ENCODE measurements at regions not wholly inside any gene's neighbourhood (a gene's known extent, or its start where the extent isn't known, plus 50 kb on each side); places are given as distances from the start of the nearest gene placed in this dataset.
A peak's percentile ranks its signal among the peaks of the same experiment; 100 is the strongest.

GRCh38 chr14:49480053-49480760, 106.0 kb downstream of the RPS29 start:
- 65 to 69% methylated on average over 3 of the region's 3 CpGs for WGBS, 2 donors
- Histone ChIP-seq H3K27ac (peak overlapping the region in 3 of 4 donors; percentile 27 to 49 (median 35)), H3K9me3 (peaks cover 0 to 5% (median 0%) of the 10 kb centered on the region in 4 donors), H3K4me1 (peaks cover 0 to 11% (median 7%) of the 10 kb centered on the region in 4 donors), H3K4me3 (no peak overlapping the region), H3K27me3 (no peaks in the 10 kb centered on the region), H3K36me3 (no peaks in the 10 kb centered on the region)
- DNase-seq (peak in 1 of 2 donors; percentile 39), ATAC-seq (ENCODE audit: low FRiP score in 2 of 2) (peak in 1 of 2 donors; percentile 41)
- TF ChIP-seq POLR2AphosphoS5 (IDR thresholded peaks at IDR 0.05) (no peak), POLR2A (IDR thresholded peaks at IDR 0.05) (no peak)

GRCh38 chr14:49479432-49479831, 106.7 kb downstream of the RPS29 start:
- H3K36me3 ChIP-seq: no peaks in the 10 kb centered on the region
- peak; percentile 65 to 78 for ATAC-seq (ENCODE audit: low FRiP score in 2 of 2)
- no peak overlapping the region for H3K4me3 ChIP-seq
- 57 to 65% methylated on average over 5 of the region's 5 CpGs for WGBS, 2 donors
- H3K27ac ChIP-seq: peak overlapping the region in 3 of 4 donors; percentile 27 to 49 (median 35)
- H3K9me3 ChIP-seq: peaks cover 0 to 5% (median 0%) of the 10 kb centered on the region in 4 donors
- H3K4me1 ChIP-seq: peaks cover 0 to 11% (median 7%) of the 10 kb centered on the region in 4 donors
- DNase-seq: peak in 1 of 2 donors; percentile 37
- no peaks in the 10 kb centered on the region for H3K27me3 ChIP-seq
- TF ChIP-seq CTCF (IDR thresholded peaks at IDR 0.05): no peak
- no peak for TF ChIP-seq EP300 (IDR thresholded peaks at IDR 0.05)
- TF ChIP-seq POLR2A (IDR thresholded peaks at IDR 0.05): no peak
- no peak for TF ChIP-seq POLR2AphosphoS5 (IDR thresholded peaks at IDR 0.05)

GRCh38 chr14:49478784-49479183, 107.4 kb downstream of the RPS29 start:
- H3K9me3 ChIP-seq: peaks cover 0 to 5% (median 0%) of the 10 kb centered on the region in 4 donors
- no peak for TF ChIP-seq CTCF (IDR thresholded peaks at IDR 0.05)
- no peak for TF ChIP-seq EP300 (IDR thresholded peaks at IDR 0.05)
- no peak for TF ChIP-seq POLR2A (IDR thresholded peaks at IDR 0.05)
- no peak for TF ChIP-seq POLR2AphosphoS5 (IDR thresholded peaks at IDR 0.05)
- no peaks in the 10 kb centered on the region for H3K27me3 ChIP-seq
- H3K27ac ChIP-seq: peak overlapping the region in 1 of 4 donors; percentile 27
- no peak overlapping the region for H3K4me3 ChIP-seq
- no peak for ATAC-seq (ENCODE audit: low FRiP score in 2 of 2)
- H3K4me1 ChIP-seq: peaks cover 0 to 11% (median 7%) of the 10 kb centered on the region in 4 donors
- DNase-seq: no peak
- WGBS, 2 donors: 46 to 51% methylated on average over 3 of the region's 3 CpGs
- H3K36me3 ChIP-seq: no peaks in the 10 kb centered on the region

- Histone ChIP-seq H3K36me3 (no peaks in the 10 kb centered on the region), H3K9me3 (no peaks in the 10 kb centered on the region), H3K27ac (no peak overlapping the region), H3K4me1 (peaks cover 0 to 13% (median 4%) of the 10 kb centered on the region in 4 donors), H3K27me3 (no peaks in the 10 kb centered on the region), H3K4me3 (no peak overlapping the region)
- TF ChIP-seq POLR2A (IDR thresholded peaks at IDR 0.05) (no peak), CTCF (IDR thresholded peaks at IDR 0.05) (no peak), EP300 (IDR thresholded peaks at IDR 0.05) (no peak), POLR2AphosphoS5 (IDR thresholded peaks at IDR 0.05) (no peak)
- 83 to 85% methylated on average over 3 of the region's 3 CpGs for WGBS, 2 donors
- ATAC-seq (ENCODE audit: low FRiP score in 2 of 2): no peak
- DNase-seq: no peak
These were observed 119.1 kb downstream of the RPS29 start for GRCh38 chr14:49467091-49467490.

GRCh38 chr14:49464885-49465284, 121.3 kb downstream of the RPS29 start:
- 95 to 100% methylated on average over 1 of the region's 1 CpG for WGBS, 2 donors
- no peak for ATAC-seq (ENCODE audit: low FRiP score in 2 of 2)

More at GRCh38 chr14:49464885-49465284, 121.3 kb downstream of the RPS29 start:
- no peak overlapping the region for H3K27ac ChIP-seq
- H3K4me3 ChIP-seq: no peak overlapping the region
- no peak for TF ChIP-seq EP300 (IDR thresholded peaks at IDR 0.05)
- no peak for TF ChIP-seq POLR2A (IDR thresholded peaks at IDR 0.05)
- TF ChIP-seq CTCF (IDR thresholded peaks at IDR 0.05): no peak
- TF ChIP-seq POLR2AphosphoS5 (IDR thresholded peaks at IDR 0.05): no peak
- H3K36me3 ChIP-seq: no peaks in the 10 kb centered on the region
- no peaks in the 10 kb centered on the region for H3K9me3 ChIP-seq
- H3K27me3 ChIP-seq: no peaks in the 10 kb centered on the region
- DNase-seq: no peak
- peaks cover 0 to 13% (median 4%) of the 10 kb centered on the region in 4 donors for H3K4me1 ChIP-seq

Measured in upper lobe of left lung (tissue), 6 donors.